Neural progenitor cell (in vitro differentiated cells): ENCODE measurements at regions not wholly inside any gene's neighbourhood (a gene's known extent, or its start where the extent isn't known, plus 50 kb on each side); places are given as distances from the start of the nearest gene placed in this dataset.
A peak's percentile ranks its signal among the peaks of the same experiment; 100 is the strongest.

Source experiments
- DNase-seq: peaks from one replicate; pipeline ENCODE4 v3.0.0-alpha.2; 2016; ENCODE audit warnings: low spot score
- H2AFZ ChIP-seq: fragments of 200-600 bp; sonication (generic); replicated peaks from 2 replicates; pipeline ENCODE4 v1.6.1; 2016; ENCODE audit warnings: antibody characterized with exemption
- H3F3A ChIP-seq: fragments of 200-600 bp; sonication (generic); 2 replicates; pipeline ENCODE4 v1.6.1; 2016; ENCODE audit warnings: antibody characterized with exemption, low read depth
- H3K27ac ChIP-seq: fragments of 200-600 bp; sonication (generic); 2 replicates; pipeline ENCODE4 v1.5.1; 2016; ENCODE audit warnings: mild to moderate bottlenecking
- H3K27me3 ChIP-seq: fragments of 200-600 bp; sonication (generic); 2 replicates; pipeline ENCODE4 v1.6.1; 2016; ENCODE audit warnings: mild to moderate bottlenecking, moderate library complexity
- H3K36me3 ChIP-seq: fragments of 200-600 bp; sonication (generic); 2 replicates; pipeline ENCODE4 v1.5.1; 2016
- H3K4me1 ChIP-seq: fragments of 200-600 bp; sonication (generic); 2 replicates; pipeline ENCODE4 v1.6.1; 2016; ENCODE audit warnings: mixed run types
- H3K4me2 ChIP-seq: fragments of 200-600 bp; sonication (generic); 2 replicates; pipeline ENCODE4 v1.6.1; 2016
- H3K4me3 ChIP-seq: fragments of 200-600 bp; sonication (generic); 2 replicates; pipeline ENCODE4 v1.5.1; 2016
- H3K79me2 ChIP-seq: fragments of 200-600 bp; sonication (generic); 2 replicates; pipeline ENCODE4 v1.6.1; 2016; ENCODE audit warnings: low read depth
- H3K9ac ChIP-seq: fragments of 200-600 bp; sonication (generic); 2 replicates; pipeline ENCODE4 v1.6.1; 2016
- H3K9me3 ChIP-seq: fragments of 200-600 bp; sonication (generic); 2 replicates; pipeline ENCODE4 v1.5.1; 2016; ENCODE audit warnings: low read depth
- H4K20me1 ChIP-seq: fragments of 200-600 bp; sonication (generic); 2 replicates; pipeline ENCODE4 v1.6.1; 2016; ENCODE audit warnings: low read depth
- H3K27ac Mint-ChIP-seq: 3 replicates; pipeline ENCODE4 v1.8.0; 2021; ENCODE audit warnings: mixed read lengths
- H3K27me3 Mint-ChIP-seq: 2 replicates; pipeline ENCODE4 v1.8.0; 2022; ENCODE audit warnings: low read depth, mild to moderate bottlenecking, inconsistent platforms, moderate library complexity, mixed read lengths; ENCODE audit not compliant: insufficient read depth
- H3K36me3 Mint-ChIP-seq: 3 replicates; pipeline ENCODE4 v1.8.0; 2021; ENCODE audit warnings: mixed read lengths
- H3K4me1 Mint-ChIP-seq: 3 replicates; pipeline ENCODE4 v1.8.0; 2021; ENCODE audit warnings: mixed read lengths
- H3K4me3 Mint-ChIP-seq: 3 replicates; pipeline ENCODE4 v1.8.0; 2021; ENCODE audit warnings: mild to moderate bottlenecking, moderate library complexity, mixed read lengths
- H3K9me3 Mint-ChIP-seq: 3 replicates; pipeline ENCODE4 v1.8.0; 2020; ENCODE audit warnings: mixed read lengths
- EZH2 ChIP-seq: fragments of 200-600 bp; sonication (generic); IDR thresholded peaks from 2 replicates; pipeline ENCODE4 v1.6.1; 2017; ENCODE audit warnings: antibody characterized with exemption, mild to moderate bottlenecking, moderate library complexity
- EZH2phosphoT487 ChIP-seq: fragments of 200-600 bp; sonication (generic); IDR thresholded peaks from 2 replicates; pipeline ENCODE4 v1.6.1; 2017; ENCODE audit warnings: antibody characterized with exemption
- TF ChIP-seq, protein P1 (sequence below): fragments of 200-600 bp; sonication (generic); IDR thresholded peaks from 2 replicates; pipeline ENCODE4 v1.5.1; 2017; ENCODE audit warnings: antibody characterized with exemption, mild to moderate bottlenecking

DNA sequence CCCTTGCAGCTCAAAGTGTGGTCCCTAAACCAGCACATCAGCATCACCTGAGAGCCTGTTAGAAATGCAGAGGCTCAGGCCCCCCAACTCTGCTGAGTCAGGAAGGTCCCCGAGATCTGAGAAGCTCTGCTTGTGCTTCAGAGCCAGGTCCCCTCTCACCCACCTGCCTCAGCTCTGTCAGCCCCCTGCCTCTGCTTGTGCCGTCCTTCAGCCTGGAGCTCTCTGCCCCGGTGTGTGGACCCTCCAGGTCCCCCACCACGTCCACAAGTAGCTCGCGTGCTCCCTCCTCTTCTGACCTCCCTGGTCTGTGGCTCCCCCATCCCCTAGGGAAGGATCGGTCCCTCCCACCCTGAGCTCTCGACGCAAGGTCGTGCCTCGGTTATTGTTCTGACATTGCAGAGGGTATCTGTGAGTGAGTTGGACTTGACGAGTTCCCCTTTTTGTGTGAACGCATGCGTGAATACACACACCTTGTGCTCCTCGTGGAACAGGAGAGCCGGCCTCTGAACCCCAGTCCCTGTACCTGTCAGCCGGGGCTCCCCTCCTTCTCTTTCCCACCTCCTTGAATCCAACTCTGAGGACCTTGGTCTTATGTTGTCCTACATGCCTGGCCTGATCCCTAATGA lies 75.5 kb upstream of the TAF1B start:
- Histone ChIP-seq H3K27me3 (no peaks in the 10 kb centered on the region), H3K9ac (no peak overlapping the region), H3K9me3 (no peaks in the 10 kb centered on the region), H3K36me3 (no peaks in the 10 kb centered on the region), H3K79me2 (no peaks in the 10 kb centered on the region), H3F3A (peaks cover 4% of the 10 kb centered on the region), H3K4me3 (no peak overlapping the region), H3K4me1 (peaks cover 23% of the 10 kb centered on the region), H3K27ac (no peak overlapping the region), H4K20me1 (no peaks in the 10 kb centered on the region), H2AFZ (no peak overlapping the region), H3K4me2 (no peak overlapping the region)
- Mint-ChIP-seq H3K36me3 (no peaks in the 10 kb centered on the region), H3K27ac (peak overlapping the region; percentile 98), H3K9me3 (no peaks in the 10 kb centered on the region), H3K4me1 (peaks cover 76% of the 10 kb centered on the region), H3K27me3 (peaks cover 14% of the 10 kb centered on the region), H3K4me3 (peak overlapping the region; percentile 72)
- DNase-seq: no peak
- TF ChIP-seq, protein P1, sequence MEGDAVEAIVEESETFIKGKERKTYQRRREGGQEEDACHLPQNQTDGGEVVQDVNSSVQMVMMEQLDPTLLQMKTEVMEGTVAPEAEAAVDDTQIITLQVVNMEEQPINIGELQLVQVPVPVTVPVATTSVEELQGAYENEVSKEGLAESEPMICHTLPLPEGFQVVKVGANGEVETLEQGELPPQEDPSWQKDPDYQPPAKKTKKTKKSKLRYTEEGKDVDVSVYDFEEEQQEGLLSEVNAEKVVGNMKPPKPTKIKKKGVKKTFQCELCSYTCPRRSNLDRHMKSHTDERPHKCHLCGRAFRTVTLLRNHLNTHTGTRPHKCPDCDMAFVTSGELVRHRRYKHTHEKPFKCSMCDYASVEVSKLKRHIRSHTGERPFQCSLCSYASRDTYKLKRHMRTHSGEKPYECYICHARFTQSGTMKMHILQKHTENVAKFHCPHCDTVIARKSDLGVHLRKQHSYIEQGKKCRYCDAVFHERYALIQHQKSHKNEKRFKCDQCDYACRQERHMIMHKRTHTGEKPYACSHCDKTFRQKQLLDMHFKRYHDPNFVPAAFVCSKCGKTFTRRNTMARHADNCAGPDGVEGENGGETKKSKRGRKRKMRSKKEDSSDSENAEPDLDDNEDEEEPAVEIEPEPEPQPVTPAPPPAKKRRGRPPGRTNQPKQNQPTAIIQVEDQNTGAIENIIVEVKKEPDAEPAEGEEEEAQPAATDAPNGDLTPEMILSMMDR: no peak
- TF ChIP-seq EZH2: no peak

GRCh38 chr2:9768388-9768787 lies 74.9 kb upstream of the TAF1B start:
- peak overlapping the region; percentile 44 for H2AFZ ChIP-seq
- no peak overlapping the region for H3K4me2 ChIP-seq

DNA sequence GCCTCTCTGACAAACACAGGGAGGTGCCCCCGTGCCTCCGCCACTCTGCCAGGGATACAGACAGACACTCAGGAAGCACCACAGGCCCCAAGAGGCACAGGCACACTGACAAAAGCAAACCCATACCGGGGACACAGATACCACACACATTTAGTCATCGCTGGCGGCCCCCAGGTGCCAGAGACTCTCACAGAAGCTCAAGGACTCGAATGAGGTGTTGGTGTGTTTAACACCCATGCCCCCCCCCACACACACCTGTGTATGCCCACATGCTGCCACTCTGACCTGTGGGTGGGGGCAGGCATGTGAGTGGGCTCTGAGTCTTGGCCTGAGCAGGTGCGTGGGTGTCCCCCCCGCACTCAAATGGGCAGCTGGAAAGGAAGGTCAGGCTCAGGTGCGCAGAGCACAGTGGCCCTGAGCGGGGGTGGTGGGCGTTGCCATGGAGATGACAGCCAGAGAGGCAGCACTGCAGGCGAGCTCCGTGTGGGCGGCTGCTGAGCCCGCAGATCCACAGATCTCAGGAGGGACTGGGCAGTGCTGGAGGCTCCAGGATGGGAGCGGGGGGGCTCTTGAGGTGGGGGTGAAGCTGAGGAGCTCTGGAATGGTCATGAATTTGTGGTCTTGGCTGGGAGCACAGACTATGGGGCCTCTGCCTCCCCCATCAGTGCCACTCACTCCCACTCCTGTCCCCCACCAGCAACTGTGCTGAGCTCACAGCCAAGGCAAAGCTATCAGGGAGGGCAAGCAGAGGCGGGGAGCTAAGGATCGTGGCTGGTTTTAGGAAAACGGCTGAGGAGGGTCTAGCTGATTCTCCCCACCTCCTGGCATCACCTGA lies 73.9 kb upstream of the TAF1B start:
- no peaks in the 10 kb centered on the region for H3K36me3 ChIP-seq
- no peak overlapping the region for H2AFZ ChIP-seq
- peaks cover 90% of the 10 kb centered on the region for H3K4me1 Mint-ChIP-seq
- no peaks in the 10 kb centered on the region for H4K20me1 ChIP-seq
- H3K4me3 Mint-ChIP-seq: peak overlapping the region; percentile 74
- H3K9me3 Mint-ChIP-seq: no peaks in the 10 kb centered on the region
- no peaks in the 10 kb centered on the region for H3K36me3 Mint-ChIP-seq
- H3K27me3 Mint-ChIP-seq: peaks cover 23% of the 10 kb centered on the region
- no peak for TF ChIP-seq EZH2
- TF ChIP-seq EZH2phosphoT487: no peak
- TF ChIP-seq, protein P1: no peak
- no peaks in the 10 kb centered on the region for H3K9me3 ChIP-seq
- peak overlapping the region; percentile 66 for H3K27ac Mint-ChIP-seq
- H3K4me3 ChIP-seq: no peak overlapping the region
- peaks cover 4% of the 10 kb centered on the region for H3F3A ChIP-seq
- no peak overlapping the region for H3K27ac ChIP-seq
- no peak overlapping the region for H3K9ac ChIP-seq
- H3K79me2 ChIP-seq: no peaks in the 10 kb centered on the region
- H3K4me2 ChIP-seq: peak overlapping the region; percentile 13
- peak; percentile 67 for DNase-seq
- H3K27me3 ChIP-seq: no peaks in the 10 kb centered on the region
- peaks cover 23% of the 10 kb centered on the region for H3K4me1 ChIP-seq

More at GRCh38 chr2:9768388-9768787, 74.9 kb upstream of the TAF1B start:
- peaks cover 19% of the 10 kb centered on the region for H3K27me3 Mint-ChIP-seq
- Histone ChIP-seq H4K20me1 (no peaks in the 10 kb centered on the region), H3K79me2 (no peaks in the 10 kb centered on the region), H3K27me3 (no peaks in the 10 kb centered on the region), H3K9me3 (no peaks in the 10 kb centered on the region), H3K4me1 (peaks cover 23% of the 10 kb centered on the region), H3K36me3 (no peaks in the 10 kb centered on the region), H3K27ac (no peak overlapping the region), H3F3A (peaks cover 4% of the 10 kb centered on the region), H3K9ac (no peak overlapping the region), H3K4me3 (no peak overlapping the region)
- TF ChIP-seq, protein P1: peak; percentile 71
- TF ChIP-seq EZH2phosphoT487 (no peak), EZH2 (no peak)
- H3K4me3 Mint-ChIP-seq: peak overlapping the region; percentile 72
- H3K27ac Mint-ChIP-seq: peak overlapping the region; percentile 98
- peaks cover 82% of the 10 kb centered on the region for H3K4me1 Mint-ChIP-seq
- no peaks in the 10 kb centered on the region for H3K9me3 Mint-ChIP-seq
- peak; percentile 85 for DNase-seq
- no peaks in the 10 kb centered on the region for H3K36me3 Mint-ChIP-seq
